ENCODE measurements at regions not wholly inside any gene's neighbourhood (a gene's known extent, or its start where the extent isn't known, plus 50 kb on each side); places are given as distances from the start of the nearest gene placed in this dataset.

- no peaks in the 10 kb centered on the region for H3K4me1 ChIP-seq (ENCODE audit: low read depth, poor library complexity, severe bottlenecking)
- H3K4me2 ChIP-seq, result no peak overlapping the region
- H2AFZ ChIP-seq (ENCODE audit: low read depth), result no peak overlapping the region
- TF ChIP-seq CTCF (conservative IDR thresholded peaks at IDR 0.05; ENCODE audit: low read depth, low read length), result no peak
- no peak overlapping the region for H3K4me3 ChIP-seq (IDR thresholded peaks at IDR 0.05; ENCODE audit: insufficient read depth, low read depth, low read length)
- no peaks in the 10 kb centered on the region for H3K27me3 ChIP-seq (ENCODE audit: insufficient read depth, low read depth)
- no peak overlapping the region for H3K27ac ChIP-seq
- H3K36me3 ChIP-seq (ENCODE audit: insufficient read depth), result no peaks in the 10 kb centered on the region
- H3K79me2 ChIP-seq (ENCODE audit: insufficient read depth, low read depth), result no peaks in the 10 kb centered on the region
- no peaks in the 10 kb centered on the region for H4K20me1 ChIP-seq (ENCODE audit: insufficient read depth)
- H3K9ac ChIP-seq, result no peak overlapping the region
Observed at GRCh38 chr3:72463083-72463482, 385.2 kb downstream of the SHQ1 start.

- Histone ChIP-seq H2AFZ (ENCODE audit: low read depth) (no peak overlapping the region), H3K4me1 (ENCODE audit: low read depth, poor library complexity, severe bottlenecking) (no peaks in the 10 kb centered on the region), H3K36me3 (ENCODE audit: insufficient read depth) (no peaks in the 10 kb centered on the region), H3K4me2 (no peak overlapping the region), H4K20me1 (ENCODE audit: insufficient read depth) (no peaks in the 10 kb centered on the region), H3K9ac (no peak overlapping the region), H3K4me3 (IDR thresholded peaks at IDR 0.05; ENCODE audit: insufficient read depth, low read depth, low read length) (no peak overlapping the region), H3K27me3 (ENCODE audit: insufficient read depth, low read depth) (no peaks in the 10 kb centered on the region), H3K79me2 (ENCODE audit: insufficient read depth, low read depth) (no peaks in the 10 kb centered on the region), H3K27ac (no peak overlapping the region)
- no peak for TF ChIP-seq CTCF (conservative IDR thresholded peaks at IDR 0.05; ENCODE audit: low read depth, low read length)
Observed at GRCh38 chr3:72462595-72463011, 385.6 kb downstream of the SHQ1 start.

- H3K36me3 ChIP-seq (ENCODE audit: insufficient read depth), result no peaks in the 10 kb centered on the region
- no peak overlapping the region for H3K27ac ChIP-seq
- no peak overlapping the region for H3K4me3 ChIP-seq (IDR thresholded peaks at IDR 0.05; ENCODE audit: insufficient read depth, low read depth, low read length)
- no peak overlapping the region for H2AFZ ChIP-seq (ENCODE audit: low read depth)
- TF ChIP-seq CTCF (conservative IDR thresholded peaks at IDR 0.05; ENCODE audit: low read depth, low read length), result no peak
- no peak overlapping the region for H3K9ac ChIP-seq
- H3K4me2 ChIP-seq, result no peak overlapping the region
- H3K27me3 ChIP-seq (ENCODE audit: insufficient read depth, low read depth), result no peaks in the 10 kb centered on the region
- no peaks in the 10 kb centered on the region for H3K79me2 ChIP-seq (ENCODE audit: insufficient read depth, low read depth)
- no peaks in the 10 kb centered on the region for H4K20me1 ChIP-seq (ENCODE audit: insufficient read depth)
- no peaks in the 10 kb centered on the region for H3K4me1 ChIP-seq (ENCODE audit: low read depth, poor library complexity, severe bottlenecking)
Observed at GRCh38 chr3:72461787-72462186, 386.5 kb downstream of the SHQ1 start.

GRCh38 chr3:72460205-72461174 lies 387.8 kb downstream of the SHQ1 start:
- no peak overlapping the region for H3K9ac ChIP-seq
- H4K20me1 ChIP-seq (ENCODE audit: insufficient read depth), result no peaks in the 10 kb centered on the region
- no peak overlapping the region for H3K27ac ChIP-seq
- H3K4me3 ChIP-seq (IDR thresholded peaks at IDR 0.05; ENCODE audit: insufficient read depth, low read depth, low read length), result no peak overlapping the region
- no peaks in the 10 kb centered on the region for H3K36me3 ChIP-seq (ENCODE audit: insufficient read depth)
- H3K4me2 ChIP-seq, result no peak overlapping the region
- H3K4me1 ChIP-seq (ENCODE audit: low read depth, poor library complexity, severe bottlenecking), result no peaks in the 10 kb centered on the region
- no peak for TF ChIP-seq CTCF (conservative IDR thresholded peaks at IDR 0.05; ENCODE audit: low read depth, low read length)
- H2AFZ ChIP-seq (ENCODE audit: low read depth), result no peak overlapping the region
- H3K79me2 ChIP-seq (ENCODE audit: insufficient read depth, low read depth), result no peaks in the 10 kb centered on the region
- no peaks in the 10 kb centered on the region for H3K27me3 ChIP-seq (ENCODE audit: insufficient read depth, low read depth)
